ENCODE measurements at regions not wholly inside any gene's neighbourhood (a gene's known extent, or its start where the extent isn't known, plus 50 kb on each side); places are given as distances from the start of the nearest gene placed in this dataset.

- DNase-seq = no peak
Observed at GRCh38 chr2:45300026-45300750, 290.9 kb upstream of the SIX2 start.

GRCh38 chr2:45299361-45299760, 290.1 kb upstream of the SIX2 start:
- no peak for DNase-seq

- DNase-seq = no peak
Observed at GRCh38 chr2:45293182-45293581, 283.9 kb upstream of the SIX2 start.

- DNase-seq = no peak
Observed at GRCh38 chr2:45291296-45291701, 282.0 kb upstream of the SIX2 start.

GRCh38 chr2:45289997-45290709, 280.9 kb upstream of the SIX2 start:
- DNase-seq = no peak

GRCh38 chr2:45288532-45289417, 279.5 kb upstream of the SIX2 start:
- no peak for DNase-seq

GRCh38 chr2:45287045-45287444, 277.8 kb upstream of the SIX2 start:
- no peak for DNase-seq

GRCh38 chr2:45285771-45286390, 276.6 kb upstream of the SIX2 start:
- DNase-seq = no peak

GRCh38 chr2:45285311-45285710, 276.1 kb upstream of the SIX2 start:
- no peak for DNase-seq

- no peak for DNase-seq
Observed at GRCh38 chr2:45284621-45284995, 275.4 kb upstream of the SIX2 start.

- no peak for DNase-seq
Observed at GRCh38 chr2:45283764-45284620, 274.7 kb upstream of the SIX2 start.

GRCh38 chr2:45282646-45283045, 273.4 kb upstream of the SIX2 start:
- DNase-seq = no peak

GRCh38 chr2:45281311-45281710, 272.1 kb upstream of the SIX2 start:
- DNase-seq = no peak

- DNase-seq = no peak
Observed at GRCh38 chr2:45280794-45281193, 271.5 kb upstream of the SIX2 start.

- DNase-seq = no peak
Observed at GRCh38 chr2:45279356-45279755, 270.1 kb upstream of the SIX2 start.

GRCh38 chr2:45278365-45279078, 269.3 kb upstream of the SIX2 start:
- DNase-seq = no peak

GRCh38 chr2:45276914-45277313, 267.7 kb upstream of the SIX2 start:
- DNase-seq = no peak

GRCh38 chr2:45275806-45276205, 266.6 kb upstream of the SIX2 start:
- no peak for DNase-seq

GRCh38 chr2:45275242-45275805, 266.1 kb upstream of the SIX2 start:
- DNase-seq = no peak

GRCh38 chr2:45274250-45274926, 265.1 kb upstream of the SIX2 start:
- DNase-seq = no peak
